ENCODE measurements at regions not wholly inside any gene's neighbourhood (a gene's known extent, or its start where the extent isn't known, plus 50 kb on each side); places are given as distances from the start of the nearest gene placed in this dataset.

DNA sequence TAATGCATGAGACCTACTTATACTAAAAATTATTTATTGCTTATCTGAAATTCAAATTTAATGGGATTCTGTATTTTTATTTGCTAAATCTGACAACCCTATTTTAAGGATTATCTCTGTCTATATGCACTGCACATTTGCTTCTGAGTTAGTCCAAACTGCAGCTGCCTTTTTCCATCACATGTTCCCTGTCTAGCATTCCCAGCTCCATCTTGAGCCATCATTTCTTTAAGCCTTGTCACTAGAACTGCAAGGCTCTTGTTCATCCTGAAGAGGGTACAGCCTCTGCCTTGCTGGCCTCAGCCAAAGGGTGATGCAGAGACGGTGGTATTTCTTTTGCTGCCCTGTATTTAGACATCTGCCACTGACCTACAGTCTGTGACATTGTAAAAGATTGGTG, 125.8 kb upstream of the STT3B start:
- intact Hi-C loops (cut with DNase I): no loop called here
- WGBS, 2 donors: 81 to 83% methylated on average over 1 of the region's 1 CpG
- Histone ChIP-seq H3K36me3 (replicated peaks in 1 of 2; ENCODE audit: insufficient read depth in 1 of 2, low read depth in 2 of 2) (no peaks in the 10 kb centered on the region), H3K4me1 (no peaks in the 10 kb centered on the region), H3K27me3 (no peaks in the 10 kb centered on the region), H3K4me3 (no peak overlapping the region), H3K9me3 (no peaks in the 10 kb centered on the region), H3K27ac (no peak overlapping the region)
- DNase-seq (no peak), ATAC-seq (no peak)
- no peak for TF ChIP-seq POLR2A (IDR thresholded peaks at IDR 0.05)
- no peak for TF ChIP-seq CTCF (IDR thresholded peaks at IDR 0.05)

GRCh38 chr3:31407665-31408064, 125.1 kb upstream of the STT3B start:
- no peak for ATAC-seq
- H3K9me3 ChIP-seq: no peaks in the 10 kb centered on the region
- TF ChIP-seq CTCF (IDR thresholded peaks at IDR 0.05): no peak
- TF ChIP-seq POLR2A (IDR thresholded peaks at IDR 0.05): no peak

DNA sequence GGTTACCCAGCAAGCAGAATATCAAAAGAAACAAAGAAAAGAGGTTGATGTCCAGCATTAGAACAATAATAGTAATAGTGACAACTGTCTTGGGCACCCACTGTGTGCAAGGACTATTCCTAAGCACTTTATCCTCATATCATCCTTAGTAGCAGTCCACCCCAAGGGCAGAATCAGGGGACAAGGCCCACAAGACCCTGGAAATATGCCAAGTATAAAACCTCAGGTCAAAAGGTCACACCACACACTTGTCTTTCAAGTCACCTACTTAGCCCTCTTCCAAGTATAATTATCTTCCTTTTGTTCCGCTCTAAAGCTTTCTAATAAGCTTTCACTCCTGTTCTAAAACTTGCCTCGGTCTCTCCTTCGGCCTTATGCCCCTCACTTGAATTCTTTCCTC, 124.0 kb upstream of the STT3B start:
- H3K36me3 ChIP-seq (replicated peaks in 1 of 2; ENCODE audit: insufficient read depth in 1 of 2, low read depth in 2 of 2): no peaks in the 10 kb centered on the region
- no peak overlapping the region for H3K4me3 ChIP-seq
- no peaks in the 10 kb centered on the region for H3K9me3 ChIP-seq
- H3K27me3 ChIP-seq: no peaks in the 10 kb centered on the region
- no peak overlapping the region for H3K27ac ChIP-seq
- ATAC-seq (no peak), DNase-seq (no peak)
- no peaks in the 10 kb centered on the region for H3K4me1 ChIP-seq
- WGBS, 2 donors: 82 to 91% methylated on average over 3 of the region's 3 CpGs
- intact Hi-C loops (cut with DNase I): no loop called here
- TF ChIP-seq CTCF (IDR thresholded peaks at IDR 0.05) (no peak), POLR2A (IDR thresholded peaks at IDR 0.05) (no peak)

More at GRCh38 chr3:31407665-31408064, 125.1 kb upstream of the STT3B start:
- Histone ChIP-seq H3K4me1 (no peaks in the 10 kb centered on the region), H3K4me3 (no peak overlapping the region), H3K36me3 (replicated peaks in 1 of 2; ENCODE audit: insufficient read depth in 1 of 2, low read depth in 2 of 2) (no peaks in the 10 kb centered on the region), H3K27me3 (no peaks in the 10 kb centered on the region), H3K27ac (no peak overlapping the region)
- WGBS, 2 donors: 64 to 72% methylated on average over 4 of the region's 4 CpGs
- no peak for DNase-seq
- intact Hi-C loops (cut with DNase I): no loop called here

DNA sequence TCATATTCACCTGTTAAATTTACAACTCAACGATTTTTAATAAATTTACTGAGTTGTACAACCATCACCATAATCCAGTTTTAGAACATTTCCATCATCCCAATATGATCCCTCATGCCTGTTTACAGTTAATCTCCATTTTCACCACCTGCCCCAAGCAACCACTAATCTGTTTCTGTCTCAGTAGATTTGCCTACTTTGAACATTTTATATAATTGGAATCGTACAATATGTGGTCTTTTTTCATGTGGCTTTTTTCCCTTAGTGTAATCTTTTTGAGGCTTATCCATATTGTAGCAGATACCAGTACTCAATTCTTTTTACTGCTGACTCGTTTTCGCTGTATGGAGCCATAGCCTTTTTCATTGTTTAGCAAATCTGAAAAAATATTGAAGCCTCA, 123.3 kb upstream of the STT3B start:
- Histone ChIP-seq H3K36me3 (replicated peaks in 1 of 2; ENCODE audit: insufficient read depth in 1 of 2, low read depth in 2 of 2) (no peaks in the 10 kb centered on the region), H3K27me3 (no peaks in the 10 kb centered on the region), H3K27ac (no peak overlapping the region), H3K4me1 (no peaks in the 10 kb centered on the region), H3K9me3 (no peaks in the 10 kb centered on the region), H3K4me3 (no peak overlapping the region)
- 65 to 70% methylated on average over 4 of the region's 4 CpGs for WGBS, 2 donors
- TF ChIP-seq POLR2A (IDR thresholded peaks at IDR 0.05): no peak
- no peak for TF ChIP-seq CTCF (IDR thresholded peaks at IDR 0.05)
- ATAC-seq (no peak), DNase-seq (no peak)
- intact Hi-C loops (cut with DNase I): no loop called here

DNA sequence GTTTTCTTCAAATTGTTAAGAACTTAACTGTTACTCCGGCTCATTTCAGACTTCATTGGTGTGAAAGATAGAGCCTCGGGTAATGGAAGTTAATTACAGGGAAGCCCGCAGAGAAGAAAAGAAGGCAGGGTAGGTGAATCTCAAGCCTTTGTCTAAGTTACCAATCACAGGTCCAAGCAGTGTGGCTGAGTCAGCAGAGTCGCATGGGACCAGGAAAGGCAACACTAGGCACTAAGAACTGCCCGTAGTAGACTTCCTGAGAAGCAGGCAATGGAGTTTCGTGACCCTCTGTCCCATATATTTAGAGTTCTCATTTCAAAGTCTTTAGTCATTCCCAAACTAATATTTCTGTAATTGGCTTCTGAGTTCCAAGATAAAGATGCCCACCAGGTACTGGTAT, 122.9 kb upstream of the STT3B start:
- no peak for ATAC-seq

More for the DNA sequence above, 122.9 kb upstream of the STT3B start:
- Histone ChIP-seq H3K9me3 (no peaks in the 10 kb centered on the region), H3K36me3 (replicated peaks in 1 of 2; ENCODE audit: insufficient read depth in 1 of 2, low read depth in 2 of 2) (no peaks in the 10 kb centered on the region), H3K27ac (no peak overlapping the region), H3K4me3 (no peak overlapping the region), H3K4me1 (no peaks in the 10 kb centered on the region), H3K27me3 (no peaks in the 10 kb centered on the region)
- DNase-seq: no peak
- TF ChIP-seq POLR2A (IDR thresholded peaks at IDR 0.05) (no peak), CTCF (IDR thresholded peaks at IDR 0.05) (no peak)
- intact Hi-C loops (cut with DNase I): no loop called here
- WGBS, 2 donors: 84 to 87% methylated on average over 6 of the region's 6 CpGs

All from body of pancreas (tissue), 4 donors.